Transverse colon (tissue), 4 donors: ENCODE measurements at regions not wholly inside any gene's neighbourhood (a gene's known extent, or its start where the extent isn't known, plus 50 kb on each side); places are given as distances from the start of the nearest gene placed in this dataset.

Experiments used
- POLR2A ChIP-seq: fragments of 450-650 bp; IDR thresholded peaks from one replicate; pipeline ENCODE4 v1.6.1; 2016; ENCODE audit warnings: antibody characterized with exemption, mild to moderate bottlenecking, moderate library complexity
- POLR2AphosphoS5 ChIP-seq, 3 donors: sonication (generic); formaldehyde crosslinking; IDR thresholded peaks; one replicate each; pipeline ENCODE4 v1.6.1; 2016; ENCODE audit warnings: antibody characterized with exemption in 3 of 3
- TF ChIP-seq, protein P1 (sequence below), 5 experiments: fragments of 200-600 bp in 3 of 5; fragments of 450-650 bp in 2 of 5; sonication (generic) in 3 of 5; IDR thresholded peaks; 1 replicate in 2 of 5; 2 replicates in 3 of 5; pipeline ENCODE4 v1.5.1; 2016 to 2017; ENCODE audit warnings: antibody characterized with exemption in 5 of 5, inconsistent platforms in 3 of 5, mild to moderate bottlenecking in 2 of 5, moderate library complexity in 1 of 5

DNA sequence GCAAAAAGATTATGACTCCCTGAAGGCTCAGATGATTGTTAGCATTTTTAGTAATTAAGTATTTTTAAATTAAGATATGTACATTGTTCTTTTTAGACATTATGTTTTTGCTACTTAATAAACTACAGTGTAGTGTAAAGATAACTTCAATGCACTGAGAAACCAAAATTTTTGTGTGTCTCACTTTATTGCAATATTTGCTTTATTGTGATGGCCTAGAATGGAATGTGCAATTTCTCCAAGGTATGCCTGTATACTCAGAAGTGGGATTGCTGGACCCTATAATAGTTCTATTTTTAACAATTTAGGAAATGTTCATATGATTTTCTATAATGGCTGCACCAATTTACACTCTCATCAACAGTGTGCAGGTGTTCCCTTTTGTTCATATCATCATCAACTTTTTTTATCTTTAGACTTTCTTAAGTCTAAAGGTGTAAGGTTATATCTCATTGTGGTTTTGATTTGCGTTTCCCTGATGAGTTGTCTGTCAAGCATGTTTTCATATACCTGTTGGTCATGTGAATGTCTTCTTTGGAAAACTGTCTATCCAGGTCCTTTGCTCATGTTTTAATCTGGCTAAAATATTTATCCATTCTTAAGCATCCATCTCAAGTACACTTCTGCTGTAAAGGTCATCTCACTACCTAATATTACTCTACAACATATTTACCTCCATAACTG, 1323.5 kb upstream of the LRRTM3 start:
- TF ChIP-seq, protein P1, sequence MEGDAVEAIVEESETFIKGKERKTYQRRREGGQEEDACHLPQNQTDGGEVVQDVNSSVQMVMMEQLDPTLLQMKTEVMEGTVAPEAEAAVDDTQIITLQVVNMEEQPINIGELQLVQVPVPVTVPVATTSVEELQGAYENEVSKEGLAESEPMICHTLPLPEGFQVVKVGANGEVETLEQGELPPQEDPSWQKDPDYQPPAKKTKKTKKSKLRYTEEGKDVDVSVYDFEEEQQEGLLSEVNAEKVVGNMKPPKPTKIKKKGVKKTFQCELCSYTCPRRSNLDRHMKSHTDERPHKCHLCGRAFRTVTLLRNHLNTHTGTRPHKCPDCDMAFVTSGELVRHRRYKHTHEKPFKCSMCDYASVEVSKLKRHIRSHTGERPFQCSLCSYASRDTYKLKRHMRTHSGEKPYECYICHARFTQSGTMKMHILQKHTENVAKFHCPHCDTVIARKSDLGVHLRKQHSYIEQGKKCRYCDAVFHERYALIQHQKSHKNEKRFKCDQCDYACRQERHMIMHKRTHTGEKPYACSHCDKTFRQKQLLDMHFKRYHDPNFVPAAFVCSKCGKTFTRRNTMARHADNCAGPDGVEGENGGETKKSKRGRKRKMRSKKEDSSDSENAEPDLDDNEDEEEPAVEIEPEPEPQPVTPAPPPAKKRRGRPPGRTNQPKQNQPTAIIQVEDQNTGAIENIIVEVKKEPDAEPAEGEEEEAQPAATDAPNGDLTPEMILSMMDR (IDR thresholded peaks at IDR 0.05) = no peak
- no peak for TF ChIP-seq POLR2A
- TF ChIP-seq POLR2AphosphoS5 (IDR thresholded peaks at IDR 0.05) = no peak
